HL-60 (cell line): ENCODE measurements at regions not wholly inside any gene's neighbourhood (a gene's known extent, or its start where the extent isn't known, plus 50 kb on each side); places are given as distances from the start of the nearest gene placed in this dataset.

Source experiments
- CTCF ChIP-seq: IDR thresholded peaks from one replicate; pipeline ENCODE4 v1.5.1; 2011; ENCODE audit warnings: low read length, control low read depth, inconsistent platforms; ENCODE audit not compliant: insufficient read depth
- GABPA ChIP-seq: IDR thresholded peaks from 2 replicates; pipeline ENCODE4 v1.6.1; 2012; ENCODE audit warnings: low read depth
- POLR2AphosphoS5 ChIP-seq: IDR thresholded peaks from 2 replicates; pipeline ENCODE4 v1.6.1; 2012; ENCODE audit warnings: low read depth
- REST ChIP-seq: IDR thresholded peaks from 2 replicates; pipeline ENCODE4 v1.6.1; 2012; ENCODE audit warnings: low read depth; ENCODE audit not compliant: insufficient replicate concordance
- SPI1 ChIP-seq: IDR thresholded peaks from 2 replicates; pipeline ENCODE4 v1.6.1; 2012; ENCODE audit warnings: low read depth, mild to moderate bottlenecking, borderline replicate concordance

DNA sequence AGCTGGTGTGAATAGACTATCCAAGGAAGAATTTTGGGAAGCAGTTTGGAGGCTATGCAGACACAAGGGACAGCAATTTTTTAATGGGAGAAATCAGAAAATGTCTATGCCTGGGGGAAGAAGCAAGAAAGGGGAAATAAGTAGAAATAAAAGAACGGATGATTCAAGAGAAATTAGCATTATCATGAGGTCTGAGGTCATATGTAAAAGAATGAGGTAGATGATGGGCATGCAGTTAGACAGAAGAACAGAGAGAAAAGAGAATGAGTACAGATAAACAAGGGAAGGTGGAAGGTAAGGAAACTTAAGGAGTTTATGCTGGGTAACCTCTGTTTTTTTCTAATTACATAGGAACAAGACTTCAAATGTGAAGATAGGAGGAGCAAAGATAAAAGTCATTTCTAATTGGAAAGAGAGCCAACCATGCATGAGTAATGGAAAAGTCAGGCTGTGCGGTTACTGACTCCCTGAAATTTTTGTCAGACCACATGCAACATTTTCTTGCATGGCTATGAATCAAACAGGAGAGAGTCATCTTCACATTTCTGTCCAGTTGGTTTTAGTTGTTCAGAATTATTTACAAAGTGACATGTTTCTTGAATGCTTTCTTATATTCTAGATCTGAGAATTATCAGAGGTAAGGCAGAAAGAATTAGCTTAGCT, 101.0 kb upstream of the PIK3R1 start:
- TF ChIP-seq CTCF (no peak), POLR2AphosphoS5 (no peak), REST (no peak), GABPA (no peak), SPI1 (no peak)
